ENCODE measurements at regions not wholly inside any gene's neighbourhood (a gene's known extent, or its start where the extent isn't known, plus 50 kb on each side); places are given as distances from the start of the nearest gene placed in this dataset.

DNA sequence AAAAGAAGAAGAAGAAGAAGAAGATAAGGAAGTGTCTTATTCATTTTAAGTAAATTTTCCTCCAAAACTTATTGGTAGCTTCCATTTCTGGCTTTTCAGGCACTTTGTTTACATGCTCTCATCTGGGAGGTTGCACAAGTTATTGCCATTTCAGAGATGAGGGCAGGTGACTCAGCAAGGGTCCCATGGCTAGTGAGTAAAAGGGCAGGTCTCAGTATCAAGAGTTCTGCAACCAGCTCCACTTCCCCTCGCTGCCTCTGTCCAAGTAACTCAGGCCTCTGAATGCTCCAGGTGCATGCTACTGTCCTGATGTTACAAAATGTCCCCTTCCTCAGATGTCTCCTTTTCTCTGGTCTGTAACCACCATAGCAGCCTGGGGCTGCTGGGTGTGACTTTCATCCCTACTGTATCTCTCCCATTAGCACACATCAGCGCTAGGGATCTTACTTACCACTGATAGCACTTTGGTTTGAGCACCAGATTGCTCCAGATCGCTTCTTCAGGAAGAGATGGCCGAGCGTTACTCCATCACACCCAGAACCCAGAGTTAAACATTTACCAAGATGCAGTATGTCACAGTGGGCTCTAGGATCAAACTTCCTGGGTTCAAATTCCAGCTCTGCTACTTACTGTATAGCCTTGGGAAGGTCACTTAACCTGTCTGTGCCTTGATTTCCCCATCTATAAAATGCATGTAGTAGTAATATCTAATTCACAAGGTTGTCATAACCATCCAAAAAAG lies 57.4 kb upstream of the LAPTM4A start:
- no peak for DNase-seq

DNA sequence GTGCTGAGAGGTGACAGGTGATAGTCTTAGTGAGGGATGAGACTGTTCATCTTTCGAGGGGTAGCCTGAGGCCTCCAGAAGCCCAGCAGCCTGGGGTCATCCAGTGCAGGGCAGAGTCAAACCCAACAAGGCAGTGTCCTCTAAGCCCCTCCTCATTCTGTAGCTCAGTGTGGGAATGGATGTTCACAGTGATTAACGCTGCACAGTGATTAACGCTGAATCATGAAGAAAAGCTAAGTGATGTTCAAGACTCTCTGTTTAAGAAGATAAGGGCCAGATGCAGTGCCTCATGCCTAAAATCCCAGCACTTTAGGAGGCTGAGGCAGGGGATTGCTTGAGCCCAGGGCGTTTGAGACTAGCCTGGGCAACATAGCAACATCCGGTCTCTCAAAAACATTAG lies 56.3 kb upstream of the LAPTM4A start:
- no peak for DNase-seq

DNA sequence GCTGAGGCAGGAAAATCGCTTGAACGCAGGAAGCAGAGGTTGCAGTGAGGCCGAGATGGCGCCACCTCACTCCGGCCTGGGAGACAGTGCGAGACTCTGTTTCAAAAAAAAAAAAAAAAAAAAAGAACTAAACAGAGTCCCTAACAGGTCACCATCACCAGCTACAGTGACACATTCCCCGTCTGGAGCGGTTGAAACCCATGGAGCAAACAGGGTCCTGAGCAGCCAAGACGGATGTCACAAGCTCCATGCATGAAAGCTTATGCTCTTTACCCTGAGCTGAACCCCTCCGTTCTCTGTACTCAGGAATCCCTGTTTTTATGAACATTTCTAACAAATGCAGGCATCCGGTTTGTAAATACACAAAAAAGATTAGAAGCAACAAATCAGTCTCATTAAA lies 55.9 kb upstream of the LAPTM4A start:
- DNase-seq, result no peak

DNA sequence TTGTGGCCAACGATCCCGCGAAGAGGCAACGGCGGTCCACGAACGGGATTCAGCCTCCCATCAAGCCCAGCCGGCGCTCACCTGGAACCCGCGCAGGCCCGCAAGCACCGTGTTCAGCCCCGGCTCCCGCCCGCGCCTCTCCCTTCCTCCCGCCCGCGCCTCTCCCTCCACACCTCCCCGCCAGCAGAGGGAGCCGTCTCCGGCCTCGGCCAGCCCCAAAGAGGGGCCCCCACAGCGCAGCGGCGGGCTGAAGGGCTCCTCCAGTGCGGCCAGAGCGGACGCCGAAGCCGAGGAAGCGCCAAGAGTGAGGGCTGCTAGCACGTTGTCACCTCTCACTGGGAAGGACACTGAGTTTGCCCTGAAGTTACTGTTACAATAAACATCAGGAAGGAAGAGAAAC lies 55.3 kb upstream of the LAPTM4A start:
- DNase-seq, result peak; percentile 51

DNA sequence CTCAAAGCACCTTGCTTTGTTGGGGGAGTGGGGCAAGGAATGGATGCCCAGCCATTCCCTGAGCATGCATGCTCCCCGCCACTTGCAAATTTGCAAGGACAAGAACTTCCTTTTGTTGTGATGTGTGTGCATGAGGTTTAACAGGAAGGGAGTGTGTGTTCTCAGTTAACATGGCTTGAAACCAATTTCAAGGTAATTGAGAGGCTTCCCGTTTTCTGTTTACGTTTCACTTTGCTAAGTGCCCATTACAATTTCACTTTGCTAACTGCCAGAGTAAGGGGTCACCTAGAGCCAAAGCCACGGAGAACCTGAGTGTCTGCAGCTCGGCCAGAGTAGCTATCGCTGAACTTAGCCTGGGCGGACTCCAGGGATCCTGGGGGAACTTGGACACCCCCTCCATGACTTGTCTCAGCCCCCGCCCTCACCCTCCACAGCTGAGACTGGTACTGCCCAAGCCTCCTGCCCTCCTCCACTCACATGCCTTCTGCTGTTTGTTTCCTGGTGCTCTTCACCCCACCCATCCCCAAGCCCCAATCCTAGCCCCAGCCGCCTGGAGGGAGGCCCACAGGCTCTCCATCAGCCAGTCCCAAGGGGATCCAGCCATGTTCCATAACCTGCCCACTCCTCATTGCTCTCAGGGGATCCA lies 53.6 kb upstream of the LAPTM4A start:
- DNase-seq, result no peak

DNA sequence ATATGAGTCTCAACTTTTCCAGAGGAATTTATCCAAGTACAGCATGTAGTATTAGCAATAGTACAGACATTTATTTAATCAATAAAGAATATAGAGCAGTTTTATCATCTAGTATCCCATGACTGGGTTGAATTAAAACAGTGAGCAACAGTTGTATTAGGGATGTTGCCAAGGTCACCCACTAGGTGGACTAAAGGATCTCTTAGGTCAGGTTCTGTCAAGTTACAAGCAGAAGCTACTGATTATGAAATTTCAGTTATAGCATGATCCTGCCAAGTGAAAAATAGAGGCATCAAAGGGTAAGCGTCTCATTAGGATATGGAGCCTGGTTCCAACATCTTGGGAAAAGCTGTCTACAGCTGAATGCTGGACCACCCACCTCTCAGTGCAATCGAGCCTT lies 52.1 kb upstream of the LAPTM4A start:
- peak; percentile 53 for DNase-seq

Data from hematopoietic multipotent progenitor cell treated with erythropoietin and hydrocortisone succinate and interleukin-3 and kit ligand, for 6 days (in vitro differentiated cells).